IMR-90 (cell line): ENCODE measurements at regions not wholly inside any gene's neighbourhood (a gene's known extent, or its start where the extent isn't known, plus 50 kb on each side); places are given as distances from the start of the nearest gene placed in this dataset.

Experiments used
- ATAC-seq: fragments of 200-7000 bp; cut with Tn5 transposase; 2 replicates; pipeline ENCODE4 v1.9.1; 2020; ENCODE audit warnings: low read depth, mild to moderate bottlenecking, moderate library complexity
- BruUV-seq: library from RNA; stranded (reverse); fragments of 400-500 nt; replicated peaks from 2 replicates; lab custom pipeline; 2021; lab: Mats Ljungman, UMichigan
- CTCF ChIA-PET: fragments of 300-600 bp; formaldehyde crosslinking; extraction: SDS; loops from one replicate; lab custom pipeline; 2021; ENCODE audit warnings: antibody characterized with exemption; lab: Yijun Ruan, JAX
- POLR2A ChIA-PET: fragments of 300-600 bp; sonication (Branson Sonifier 250); formaldehyde crosslinking; loops from one replicate; lab custom pipeline; 2022; ENCODE audit warnings: antibody characterized with exemption; ENCODE audit not compliant: unreplicated experiment; lab: Charles Lee
- DNase-seq: peaks from one replicate; pipeline ENCODE4 v3.0.0; 2013
- H2AFZ ChIP-seq: replicated peaks from 2 replicates; pipeline ENCODE3; 2013; ENCODE audit warnings: low read length, mild to moderate bottlenecking; ENCODE audit not compliant: poor library complexity
- H2AK5ac ChIP-seq: 2 replicates; pipeline ENCODE4 v1.6.1; 2013; ENCODE audit warnings: low read depth, low read length, inconsistent platforms
- H2AK9ac ChIP-seq: replicated peaks from 2 replicates; pipeline ENCODE3; 2013; ENCODE audit warnings: mild to moderate bottlenecking, low read depth, low read length, moderate library complexity; ENCODE audit not compliant: poor library complexity
- H2BK120ac ChIP-seq: 2 replicates; pipeline ENCODE4 v1.6.1; 2013; ENCODE audit warnings: low read depth, low read length, inconsistent platforms
- H2BK15ac ChIP-seq: 3 replicates; pipeline ENCODE4 v1.6.1; 2013; ENCODE audit warnings: low read depth, low read length, inconsistent platforms
- H2BK20ac ChIP-seq: 2 replicates; pipeline ENCODE4 v1.6.1; 2013; ENCODE audit warnings: low read depth, mild to moderate bottlenecking, inconsistent platforms, low read length, moderate library complexity
- H2BK5ac ChIP-seq: 2 replicates; pipeline ENCODE4 v1.6.1; 2013; ENCODE audit warnings: mild to moderate bottlenecking, low read depth, low read length, inconsistent platforms; ENCODE audit not compliant: poor library complexity, severe bottlenecking
- H3K14ac ChIP-seq: replicated peaks from 2 replicates; pipeline ENCODE4 v1.6.1; 2013; ENCODE audit warnings: low read depth, low read length, inconsistent platforms
- H3K18ac ChIP-seq: 2 replicates; pipeline ENCODE4 v1.6.1; 2013; ENCODE audit warnings: low read depth, low read length, control low read depth
- H3K23ac ChIP-seq: 2 replicates; pipeline ENCODE4 v1.6.1; 2013; ENCODE audit warnings: low read depth, low read length, inconsistent platforms
- H3K27ac ChIP-seq: 2 replicates; pipeline ENCODE4 v1.5.1; 2013; ENCODE audit warnings: mild to moderate bottlenecking, control low read depth, low read length; ENCODE audit not compliant: insufficient read depth
- H3K27me3 ChIP-seq: 2 replicates; pipeline ENCODE4 v1.6.1; 2013; ENCODE audit warnings: low read length; ENCODE audit not compliant: control insufficient read depth, insufficient read depth
- H3K36me3 ChIP-seq: 2 replicates; pipeline ENCODE4 v1.6.1; 2013; ENCODE audit warnings: low read length, mixed read lengths; ENCODE audit not compliant: control insufficient read depth, insufficient read depth
- H3K4ac ChIP-seq: 2 replicates; pipeline ENCODE4 v1.6.1; 2013; ENCODE audit warnings: low read depth, low read length, inconsistent platforms
- H3K4me1 ChIP-seq: 2 replicates; pipeline ENCODE4 v1.6.1; 2013; ENCODE audit warnings: low read length, mixed read lengths; ENCODE audit not compliant: control insufficient read depth, insufficient read depth
- H3K4me2 ChIP-seq: 2 replicates; pipeline ENCODE4 v1.6.1; 2013; ENCODE audit warnings: low read depth, mild to moderate bottlenecking, control low read depth, low read length, moderate library complexity
- H3K4me3 ChIP-seq: 2 replicates; pipeline ENCODE4 v1.5.1; 2013; ENCODE audit warnings: low read depth, mild to moderate bottlenecking, control low read depth, low read length, moderate library complexity; ENCODE audit not compliant: insufficient read depth
- H3K56ac ChIP-seq: 2 replicates; pipeline ENCODE4 v1.6.1; 2013; ENCODE audit warnings: low read length, inconsistent platforms; ENCODE audit not compliant: insufficient read depth; ENCODE audit errors: extremely low read depth
- H3K79me1 ChIP-seq, 2 experiments: 2 replicates each; pipeline ENCODE4 v1.6.1; 2013; ENCODE audit warnings: low read length in 2 of 2, inconsistent platforms in 1 of 2, low read depth in 1 of 2
- H3K9ac ChIP-seq: 2 replicates; pipeline ENCODE4 v1.6.1; 2013; ENCODE audit warnings: low read depth, low read length, control low read depth
- H3K9me1 ChIP-seq: 2 replicates; pipeline ENCODE4 v1.6.1; 2013; ENCODE audit warnings: low read length, inconsistent platforms; ENCODE audit not compliant: insufficient read depth
- H3K9me3 ChIP-seq: 2 replicates; pipeline ENCODE4 v1.6.1; 2013; ENCODE audit warnings: low read length; ENCODE audit not compliant: control insufficient read depth, insufficient read depth
- H4K20me1 ChIP-seq: 2 replicates; pipeline ENCODE4 v1.6.1; 2013; ENCODE audit warnings: low read length, inconsistent platforms; ENCODE audit not compliant: insufficient read depth
- H4K5ac ChIP-seq: 2 replicates; pipeline ENCODE4 v1.6.1; 2013; ENCODE audit warnings: mild to moderate bottlenecking, low read depth, low read length, control low read depth
- H4K8ac ChIP-seq, 2 experiments: 2 replicates each; pipeline ENCODE4 v1.6.1; 2013; ENCODE audit warnings: low read depth in 2 of 2, low read length in 2 of 2, control low read depth in 1 of 2, inconsistent platforms in 1 of 2
- H4K91ac ChIP-seq: 2 replicates; pipeline ENCODE4 v1.6.1; 2013; ENCODE audit warnings: low read depth, low read length, inconsistent platforms; ENCODE audit not compliant: insufficient read depth
- CHD1 ChIP-seq: IDR thresholded peaks from 2 replicates; pipeline ENCODE4 v1.6.1; 2012; ENCODE audit warnings: low read depth, low read length, improper control_type of control experiment
- FOS ChIP-seq: fragments of 150-350 bp; IDR thresholded peaks from 2 replicates; pipeline ENCODE4 v1.6.1; 2016; ENCODE audit warnings: low read depth, low read length
- MAFK ChIP-seq: IDR thresholded peaks from 2 replicates; pipeline ENCODE4 v1.6.1; 2012; ENCODE audit warnings: low read depth, low read length, improper control_type of control experiment
- MAZ ChIP-seq: IDR thresholded peaks from 2 replicates; pipeline ENCODE4 v1.6.1; 2012; ENCODE audit warnings: low read depth, mild to moderate bottlenecking, low read length, improper control_type of control experiment, moderate library complexity, borderline replicate concordance
- MXI1 ChIP-seq: IDR thresholded peaks from 2 replicates; pipeline ENCODE4 v1.6.1; 2012; ENCODE audit warnings: low read depth, mild to moderate bottlenecking, low read length, moderate library complexity, borderline replicate concordance
- POLR2A ChIP-seq: IDR thresholded peaks from 2 replicates; pipeline ENCODE4 v1.6.1; 2012; ENCODE audit warnings: mild to moderate bottlenecking, low read depth, low read length
- RCOR1 ChIP-seq: IDR thresholded peaks from 2 replicates; pipeline ENCODE4 v1.6.1; 2012; ENCODE audit warnings: mild to moderate bottlenecking, low read length, improper control_type of control experiment; ENCODE audit not compliant: insufficient replicate concordance
- SMC3 ChIP-seq: fragments of 150-350 bp; IDR thresholded peaks from 2 replicates; pipeline ENCODE4 v1.6.1; 2016; ENCODE audit warnings: low read depth, mild to moderate bottlenecking, antibody characterized with exemption, low read length, moderate library complexity
- WGBS, 2 experiments: methylation state at CpG; one replicate each; pipeline versions ENCODE4 v1.1.5 to v1.1.7; 2013; ENCODE audit warnings: missing lambda C conversion rate in 2 of 2; ENCODE audit not compliant: insufficient read length in 1 of 2; ENCODE audit errors: extremely low coverage in 2 of 2; 5-methylcytosine and 5-hydroxymethylcytosine counted together
- dilution Hi-C: fragments of 300-500 bp; cut with HindIII; formaldehyde crosslinking; loops from one replicate; pipeline ENCODE4 v1.14.3; 2018; ENCODE audit warnings: low sequenced_read_pairs; ENCODE audit not compliant: unreplicated experiment
- in situ Hi-C: fragments of 300-500 bp; cut with MboI; formaldehyde crosslinking; loops from 3 replicates; pipeline ENCODE4 v1.14.3; 2019; ENCODE audit warnings: low sequenced_read_pairs, inconsistent platforms, mixed read lengths
- intact Hi-C: fragments of 100-400 bp; cut with micrococcal nuclease; formaldehyde crosslinking; loops from 2 replicates; pipeline ENCODE4 v1.10.0; 2022
- TF ChIP-seq, protein P1 (sequence below): fragments of 150-350 bp; IDR thresholded peaks from 2 replicates; pipeline ENCODE4 v1.6.1; 2017; ENCODE audit warnings: mild to moderate bottlenecking, antibody characterized with exemption, low read length, low read depth
- TF ChIP-seq, protein P2 (sequence below): conservative IDR thresholded peaks from 2 replicates; pipeline ENCODE4 v1.5.1; 2012; ENCODE audit warnings: mild to moderate bottlenecking, low read depth, low read length, improper control_type of control experiment

DNA sequence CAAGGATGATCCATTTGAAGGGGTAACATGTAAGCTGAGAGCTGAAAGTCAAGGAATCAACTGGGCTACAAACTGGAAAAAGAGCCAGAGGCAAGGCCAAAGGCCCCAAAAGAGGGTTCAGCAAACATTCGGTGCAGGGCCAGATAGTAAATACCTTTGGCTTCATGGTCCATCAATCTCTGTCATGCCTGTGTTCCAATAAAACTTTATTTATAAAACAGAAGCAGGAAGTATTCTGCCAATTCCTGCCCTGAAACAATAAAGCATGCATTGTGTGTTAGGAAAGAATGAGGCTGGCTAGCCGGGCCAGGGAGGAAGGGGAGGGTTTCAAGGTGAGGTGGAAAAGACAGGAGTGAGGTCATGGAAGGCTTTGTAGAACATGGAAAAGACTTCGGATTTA is 107.1 kb downstream of the LBH start:
- dilution Hi-C loops, result no loop called here
- WGBS, 2 experiments, result 82% methylated on average over 2 of the region's 3 CpGs; no CpG with 5 or more reads in 1 of the 2 experiments

More for the DNA sequence above, 107.1 kb downstream of the LBH start:
- Histone ChIP-seq H2BK20ac (no peak overlapping the region), H3K9me3 (no peaks in the 10 kb centered on the region), H3K27ac (no peak overlapping the region), H2BK120ac (no peak overlapping the region), H3K56ac (no peak overlapping the region), H3K27me3 (no peaks in the 10 kb centered on the region), H3K4ac (no peak overlapping the region), H3K79me1 (no peaks in the 10 kb centered on the region), H4K8ac (no peak overlapping the region), H3K4me1 (peaks cover 6% of the 10 kb centered on the region), H4K5ac (no peak overlapping the region), H4K91ac (no peak overlapping the region), H2AK9ac (no peak overlapping the region), H3K4me2 (no peak overlapping the region), H3K14ac (no peak overlapping the region), H3K9ac (no peak overlapping the region), H3K23ac (no peak overlapping the region), H3K36me3 (no peaks in the 10 kb centered on the region), H2AK5ac (0 out of 2 replicates have a peak overlapping the region, but pooled peaks have one; percentile 3), H2AFZ (no peak overlapping the region), H3K9me1 (peaks cover 3% of the 10 kb centered on the region; the same call in 1 of the 2 replicates), H2BK5ac (no peak overlapping the region), H2BK15ac (no peak overlapping the region), H4K20me1 (no peaks in the 10 kb centered on the region), H3K4me3 (no peak overlapping the region), H3K18ac (no peak overlapping the region)
- TF ChIP-seq RCOR1 (no peak), SMC3 (no peak), MAFK (no peak), MAZ (no peak), CHD1 (no peak), POLR2A (no peak), FOS (no peak), MXI1 (no peak)
- TF ChIP-seq, protein P1, sequence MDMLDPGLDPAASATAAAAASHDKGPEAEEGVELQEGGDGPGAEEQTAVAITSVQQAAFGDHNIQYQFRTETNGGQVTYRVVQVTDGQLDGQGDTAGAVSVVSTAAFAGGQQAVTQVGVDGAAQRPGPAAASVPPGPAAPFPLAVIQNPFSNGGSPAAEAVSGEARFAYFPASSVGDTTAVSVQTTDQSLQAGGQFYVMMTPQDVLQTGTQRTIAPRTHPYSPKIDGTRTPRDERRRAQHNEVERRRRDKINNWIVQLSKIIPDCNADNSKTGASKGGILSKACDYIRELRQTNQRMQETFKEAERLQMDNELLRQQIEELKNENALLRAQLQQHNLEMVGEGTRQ, result no peak
- TF ChIP-seq, protein P2, sequence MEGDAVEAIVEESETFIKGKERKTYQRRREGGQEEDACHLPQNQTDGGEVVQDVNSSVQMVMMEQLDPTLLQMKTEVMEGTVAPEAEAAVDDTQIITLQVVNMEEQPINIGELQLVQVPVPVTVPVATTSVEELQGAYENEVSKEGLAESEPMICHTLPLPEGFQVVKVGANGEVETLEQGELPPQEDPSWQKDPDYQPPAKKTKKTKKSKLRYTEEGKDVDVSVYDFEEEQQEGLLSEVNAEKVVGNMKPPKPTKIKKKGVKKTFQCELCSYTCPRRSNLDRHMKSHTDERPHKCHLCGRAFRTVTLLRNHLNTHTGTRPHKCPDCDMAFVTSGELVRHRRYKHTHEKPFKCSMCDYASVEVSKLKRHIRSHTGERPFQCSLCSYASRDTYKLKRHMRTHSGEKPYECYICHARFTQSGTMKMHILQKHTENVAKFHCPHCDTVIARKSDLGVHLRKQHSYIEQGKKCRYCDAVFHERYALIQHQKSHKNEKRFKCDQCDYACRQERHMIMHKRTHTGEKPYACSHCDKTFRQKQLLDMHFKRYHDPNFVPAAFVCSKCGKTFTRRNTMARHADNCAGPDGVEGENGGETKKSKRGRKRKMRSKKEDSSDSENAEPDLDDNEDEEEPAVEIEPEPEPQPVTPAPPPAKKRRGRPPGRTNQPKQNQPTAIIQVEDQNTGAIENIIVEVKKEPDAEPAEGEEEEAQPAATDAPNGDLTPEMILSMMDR, result no peak
- POLR2A ChIA-PET, result no interaction called here
- CTCF ChIA-PET, result no interaction called here
- ATAC-seq (no peak), DNase-seq (no peak)
- in situ Hi-C loops, result no loop called here
- no TSS peak for BruUV-seq
- intact Hi-C loops, result no loop called here
